GM19023 (cell line): ENCODE measurements at regions not wholly inside any gene's neighbourhood (a gene's known extent, or its start where the extent isn't known, plus 50 kb on each side); places are given as distances from the start of the nearest gene placed in this dataset.
"Not testable (repeated sequence)": the region's sequence is repeated elsewhere in the genome, so short reads cannot be mapped to it uniquely, and the experiment has no call there.

Experiments
- ATAC-seq: cut with Tn5 transposase; IDR thresholded peaks from one replicate; pipeline ENCODE4 v1.9.1; 2021; ENCODE audit warnings: mild to moderate bottlenecking, moderate library complexity; ENCODE audit not compliant: unreplicated experiment

- not testable (repeated sequence) for ATAC-seq
Observed at GRCh38 chr19:30290805-30291204, 81.4 kb upstream of the ZNF536 start.

GRCh38 chr19:30293051-30293785 lies 79.0 kb upstream of the ZNF536 start:
- ATAC-seq, result no peak

- no peak for ATAC-seq
Observed at GRCh38 chr19:30297969-30298368, 74.2 kb upstream of the ZNF536 start.

- no peak for ATAC-seq
Observed at GRCh38 chr19:30303131-30303654, 69.0 kb upstream of the ZNF536 start.

- ATAC-seq, result no peak
Observed at GRCh38 chr19:30304540-30304939, 67.6 kb upstream of the ZNF536 start.

GRCh38 chr19:30305346-30306060 lies 66.7 kb upstream of the ZNF536 start:
- no peak for ATAC-seq

GRCh38 chr19:30307191-30307974 lies 64.8 kb upstream of the ZNF536 start:
- no peak for ATAC-seq

- ATAC-seq, result no peak
Observed at GRCh38 chr19:30309176-30309575, 63.0 kb upstream of the ZNF536 start.

GRCh38 chr19:30309905-30310601 lies 62.1 kb upstream of the ZNF536 start:
- ATAC-seq, result no peak

- ATAC-seq, result no peak
Observed at GRCh38 chr19:30310602-30311263, 61.5 kb upstream of the ZNF536 start.

GRCh38 chr19:30311911-30312310 lies 60.3 kb upstream of the ZNF536 start:
- ATAC-seq, result no peak

- ATAC-seq, result no peak
Observed at GRCh38 chr19:30312582-30313352, 59.4 kb upstream of the ZNF536 start.

GRCh38 chr19:30313353-30313750 lies 58.8 kb upstream of the ZNF536 start:
- no peak for ATAC-seq

- ATAC-seq, result no peak
Observed at GRCh38 chr19:30314056-30314804, 58.0 kb upstream of the ZNF536 start.

GRCh38 chr19:30314805-30315155 lies 57.4 kb upstream of the ZNF536 start:
- no peak for ATAC-seq

GRCh38 chr19:30315159-30315558 lies 57.0 kb upstream of the ZNF536 start:
- no peak for ATAC-seq

- no peak for ATAC-seq
Observed at GRCh38 chr19:30316000-30316491, 56.1 kb upstream of the ZNF536 start.

- ATAC-seq, result no peak
Observed at GRCh38 chr19:30316560-30317106, 55.6 kb upstream of the ZNF536 start.
